ENCODE measurements at regions not wholly inside any gene's neighbourhood (a gene's known extent, or its start where the extent isn't known, plus 50 kb on each side); places are given as distances from the start of the nearest gene placed in this dataset.

- TF ChIP-seq CTCF (conservative IDR thresholded peaks at IDR 0.05; ENCODE audit: low read depth, low read length) (no peak), RAD21 (IDR thresholded peaks at IDR 0.05; ENCODE audit: low read length) (no peak), RFX5 (IDR thresholded peaks at IDR 0.05; ENCODE audit: low read depth, low read length) (no peak), BHLHE40 (IDR thresholded peaks at IDR 0.05; ENCODE audit: low read depth, low read length) (no peak), SMC3 (IDR thresholded peaks at IDR 0.05; ENCODE audit: low read depth, low read length) (no peak), USF2 (IDR thresholded peaks at IDR 0.05; ENCODE audit: low read depth, low read length) (no peak), MXI1 (IDR thresholded peaks at IDR 0.05; ENCODE audit: borderline replicate concordance, low read depth, low read length) (no peak), POLR2A (IDR thresholded peaks at IDR 0.05; ENCODE audit: low read depth, low read length) (no peak)
Observed at GRCh38 chr5:26543987-26544386, 494.4 kb downstream of the CDH9 start.

Data from IMR-90 (cell line).